GM19452 (cell line): ENCODE measurements at regions not wholly inside any gene's neighbourhood (a gene's known extent, or its start where the extent isn't known, plus 50 kb on each side); places are given as distances from the start of the nearest gene placed in this dataset.

Experiments
- ATAC-seq: cut with Tn5 transposase; IDR thresholded peaks from one replicate; pipeline ENCODE4 v1.9.1; 2021; ENCODE audit not compliant: unreplicated experiment

DNA sequence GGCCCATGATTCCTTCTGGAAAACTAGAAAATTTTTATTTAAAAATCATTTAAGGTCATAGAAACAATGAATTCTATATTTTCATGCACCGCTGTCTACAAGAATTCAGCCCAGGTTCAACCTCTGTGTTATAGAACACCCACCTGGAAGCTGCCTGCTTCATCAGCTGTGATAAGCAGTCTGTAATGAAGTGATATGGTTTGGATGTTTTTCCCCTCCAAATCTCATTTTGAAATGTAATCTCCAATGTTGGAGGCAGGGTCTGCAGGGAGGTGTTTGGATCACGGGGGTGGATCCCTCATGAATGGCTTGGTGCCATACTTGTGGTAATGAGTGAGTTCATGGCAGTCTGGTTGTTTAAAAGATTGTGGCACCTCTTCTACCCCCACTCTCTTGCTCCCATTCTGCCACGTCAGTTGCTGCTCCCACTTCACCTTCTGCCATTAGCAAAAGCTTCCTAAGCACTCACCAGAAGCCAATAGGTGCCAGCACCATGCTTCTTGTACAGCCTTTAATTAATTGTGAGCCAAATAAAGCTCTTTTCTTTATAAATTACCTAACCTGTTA, 55.6 kb downstream of the MRPL32 start:
- no peak for ATAC-seq

DNA sequence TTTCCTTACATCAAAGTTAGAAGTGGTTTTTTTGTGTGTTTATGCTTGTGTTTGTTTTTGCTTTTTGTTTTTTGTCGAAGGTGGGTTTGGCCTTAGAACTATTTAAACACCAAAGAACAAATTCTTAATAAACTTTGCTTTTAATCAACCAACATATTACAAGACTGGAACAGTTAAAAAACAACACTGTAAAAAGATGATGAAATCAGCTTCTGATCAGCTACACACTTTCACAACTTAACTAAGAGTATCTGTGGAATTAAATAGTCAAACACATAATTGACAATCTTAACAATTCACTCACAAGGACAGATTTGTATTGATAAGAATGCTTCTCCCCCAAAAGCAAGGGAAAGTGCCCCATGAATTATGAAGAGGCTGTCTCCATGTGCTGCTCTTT, 58.8 kb downstream of the MRPL32 start:
- ATAC-seq, result no peak

DNA sequence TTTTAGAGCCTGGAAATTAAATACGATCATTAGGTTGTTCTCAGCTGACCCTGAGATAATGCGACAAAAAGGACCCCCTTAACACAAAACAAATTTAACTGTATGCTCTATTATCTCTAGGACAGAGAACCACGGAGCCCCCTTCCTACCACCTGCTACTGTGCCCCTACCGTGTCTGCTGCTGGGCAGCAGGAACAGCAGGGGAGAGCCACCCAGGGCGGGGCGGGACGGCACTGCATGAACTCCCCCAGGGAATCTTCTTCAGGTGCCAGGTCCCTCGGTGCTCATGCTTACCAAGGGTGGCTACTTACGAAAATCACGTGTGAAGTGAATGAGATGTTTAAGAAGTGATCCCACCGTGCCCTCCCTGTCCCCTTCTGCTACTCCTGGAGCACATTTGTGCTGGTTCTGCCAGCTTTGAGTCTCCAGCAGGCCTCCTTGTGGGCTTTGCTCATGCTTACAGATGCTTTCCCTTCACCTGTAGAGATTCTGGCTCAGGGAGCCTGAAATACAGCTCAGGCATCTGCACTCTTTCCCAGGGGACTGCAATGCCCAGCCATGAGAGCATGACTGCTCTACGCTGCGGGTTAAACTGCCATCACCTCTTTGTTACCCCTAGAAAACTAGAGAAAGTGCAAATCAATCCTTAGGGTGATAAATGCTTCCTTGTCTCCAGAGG, 59.9 kb downstream of the MRPL32 start:
- ATAC-seq, result no peak

DNA sequence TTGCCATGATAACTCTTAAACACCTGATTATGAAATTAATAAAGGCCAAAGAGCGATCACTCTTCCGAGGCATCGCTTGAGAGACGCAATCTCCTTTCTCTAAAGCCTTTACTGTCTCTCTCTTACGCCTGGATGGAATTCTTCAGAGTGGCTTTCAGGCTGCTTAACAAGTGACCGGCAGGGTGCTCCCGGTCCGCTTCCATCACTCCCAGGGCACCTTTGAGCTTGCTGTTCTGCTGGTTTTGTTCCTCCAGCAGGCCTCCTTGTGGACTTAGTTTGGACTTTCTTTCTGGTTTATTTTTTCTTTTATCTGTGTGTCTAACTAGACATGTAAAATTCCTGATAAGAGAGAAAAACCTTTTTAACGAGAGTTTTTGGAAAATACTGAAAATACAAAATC, 60.9 kb downstream of the MRPL32 start:
- no peak for ATAC-seq

DNA sequence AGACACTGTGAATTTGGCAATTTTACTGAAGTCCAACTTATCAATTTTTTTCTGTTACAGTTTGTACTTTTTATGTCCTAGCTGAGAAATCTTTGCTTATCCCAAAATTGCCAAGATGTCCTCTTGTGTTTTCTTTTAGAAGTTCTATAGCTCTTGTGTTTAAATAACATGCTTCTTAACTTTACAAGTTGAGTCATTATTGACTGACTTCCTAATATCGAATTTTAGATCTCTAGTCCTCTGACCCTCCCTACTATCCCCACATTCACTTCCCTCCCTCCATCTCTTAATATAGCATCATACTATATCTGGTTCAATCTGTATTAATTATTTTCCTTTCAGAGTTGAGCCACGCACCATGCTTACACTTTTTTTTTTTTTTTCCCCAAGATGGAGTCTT, 61.9 kb downstream of the MRPL32 start:
- ATAC-seq, result no peak

DNA sequence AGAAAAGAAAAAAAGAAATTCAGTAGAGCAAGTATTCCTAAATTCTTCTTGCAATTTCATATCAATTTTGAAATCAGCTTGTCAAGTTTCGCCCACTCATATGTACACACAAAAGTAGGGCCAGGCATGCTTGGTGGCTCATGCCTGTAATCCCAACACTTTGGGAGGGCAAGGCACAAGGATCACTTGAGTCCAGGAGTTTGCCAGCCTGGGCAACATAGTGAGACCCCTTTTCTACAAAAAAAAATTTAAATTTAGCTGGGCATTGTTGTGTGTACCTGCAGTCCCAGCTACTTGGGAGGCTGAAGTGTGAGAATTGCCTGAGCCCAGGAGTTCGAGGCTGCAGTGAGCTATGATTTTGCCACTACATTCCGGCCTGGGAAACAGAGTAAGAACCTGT, 65.4 kb downstream of the MRPL32 start:
- ATAC-seq, result no peak

DNA sequence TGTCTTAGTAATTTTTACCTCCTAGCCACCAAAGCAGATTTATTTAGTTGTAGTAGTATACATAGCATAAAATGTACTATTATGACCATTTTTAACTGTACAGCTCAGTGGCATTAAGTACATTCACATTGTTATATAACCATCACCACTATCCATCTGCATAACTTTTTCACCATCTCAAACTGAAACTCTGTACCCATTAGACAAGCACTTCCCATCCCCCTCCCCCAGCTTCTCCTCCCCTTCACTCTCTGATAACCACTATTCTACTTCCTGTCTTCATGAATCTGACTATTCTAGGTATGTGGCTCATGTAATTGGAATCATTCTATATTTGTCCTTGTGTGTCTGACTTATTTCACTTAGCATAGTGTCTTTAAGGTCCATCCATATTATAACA, 71.9 kb downstream of the MRPL32 start:
- no peak for ATAC-seq

DNA sequence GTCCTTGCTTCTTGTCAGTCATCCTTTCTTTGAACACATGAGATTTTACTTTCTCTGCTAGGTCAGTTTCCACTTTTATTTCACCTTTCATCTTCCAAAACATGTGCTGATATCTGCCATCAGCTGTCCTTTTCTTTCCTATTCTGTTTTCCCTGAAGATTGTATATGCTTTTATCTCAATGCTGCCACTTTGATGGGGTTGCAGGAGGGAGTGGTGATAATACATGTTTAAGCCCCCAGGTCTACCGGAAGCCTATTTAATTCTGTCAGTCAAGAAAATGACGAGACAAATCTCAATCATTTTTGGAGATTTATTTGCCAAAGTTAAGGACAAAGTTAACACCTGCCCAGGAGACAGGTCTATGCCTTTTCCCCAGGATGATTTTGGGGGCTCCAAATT, 73.8 kb downstream of the MRPL32 start:
- ATAC-seq, result no peak

DNA sequence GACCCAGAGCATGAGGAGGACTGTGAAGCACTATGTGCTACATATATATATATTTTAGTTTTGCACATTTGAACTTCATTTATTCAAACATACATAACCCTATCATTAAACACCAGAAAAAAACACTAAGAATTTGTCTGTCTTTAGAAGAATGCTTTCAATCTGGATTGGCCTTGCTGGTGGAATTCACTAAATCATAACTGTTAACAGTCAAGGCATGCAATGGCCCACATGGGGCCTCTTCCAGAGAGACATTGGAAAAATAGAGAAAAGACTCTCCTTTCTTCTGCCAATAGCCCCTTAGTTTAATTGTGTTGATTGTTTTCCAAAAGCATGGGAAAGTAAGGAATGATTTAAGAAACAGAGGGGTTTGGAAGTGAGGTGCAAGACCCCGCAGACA, 77.9 kb downstream of the MRPL32 start:
- ATAC-seq, result no peak

DNA sequence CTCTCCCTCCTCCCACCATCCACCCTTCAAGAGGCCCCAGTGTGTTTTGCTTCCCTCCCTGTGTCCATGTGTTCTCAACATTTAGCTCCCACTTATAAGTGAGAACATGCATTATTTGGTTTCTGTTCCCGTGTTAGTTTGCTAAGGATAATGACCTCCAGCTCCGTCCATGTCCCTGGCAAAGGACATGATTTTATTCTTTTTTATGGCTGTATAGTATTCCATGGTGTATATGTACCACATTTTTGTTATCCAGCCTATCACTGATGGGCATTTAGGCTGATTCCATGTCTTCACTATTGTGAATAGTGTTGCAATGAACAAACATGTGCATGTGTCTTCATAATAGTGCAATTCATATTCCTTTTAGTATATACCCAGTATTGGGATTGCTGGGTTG, 79.7 kb downstream of the MRPL32 start:
- no peak for ATAC-seq

DNA sequence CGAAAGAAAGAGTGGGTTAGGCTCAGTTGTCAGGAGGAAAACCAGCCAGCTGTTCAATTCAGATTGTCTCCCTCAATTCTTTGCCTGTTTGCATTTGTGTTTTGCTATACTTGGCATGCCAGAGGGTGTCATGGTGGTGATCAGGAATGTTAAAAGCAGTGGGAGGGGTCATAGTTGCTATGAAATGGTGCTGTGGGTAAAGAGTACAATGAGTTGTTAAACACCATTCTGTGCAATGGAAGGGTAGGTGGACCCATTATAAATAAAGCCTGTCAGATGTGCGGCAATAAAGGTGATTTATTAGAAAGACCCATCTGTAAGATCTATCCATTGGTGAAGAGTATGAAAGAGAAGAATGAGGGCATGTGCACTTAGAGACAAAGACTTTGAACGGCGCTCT, 82.2 kb downstream of the MRPL32 start:
- no peak for ATAC-seq

DNA sequence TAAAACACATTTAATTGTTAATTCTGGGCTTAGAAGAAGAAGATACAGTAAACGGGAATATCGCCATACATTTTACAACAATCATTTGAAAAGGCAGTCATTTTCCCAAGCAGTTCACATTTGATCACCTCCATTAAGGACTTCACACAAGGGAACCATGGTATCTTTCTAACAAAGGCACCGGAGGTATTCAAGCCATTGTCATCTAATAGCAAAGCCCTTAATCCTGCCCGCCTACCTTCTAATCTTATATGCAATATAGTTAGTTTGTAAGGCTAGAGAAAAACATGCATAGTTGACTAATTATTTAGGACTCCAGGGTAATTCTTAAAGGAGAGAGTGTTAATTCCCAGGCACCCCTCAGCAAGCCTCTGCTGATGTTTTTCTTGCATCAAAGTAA, 83.1 kb downstream of the MRPL32 start:
- no peak for ATAC-seq

DNA sequence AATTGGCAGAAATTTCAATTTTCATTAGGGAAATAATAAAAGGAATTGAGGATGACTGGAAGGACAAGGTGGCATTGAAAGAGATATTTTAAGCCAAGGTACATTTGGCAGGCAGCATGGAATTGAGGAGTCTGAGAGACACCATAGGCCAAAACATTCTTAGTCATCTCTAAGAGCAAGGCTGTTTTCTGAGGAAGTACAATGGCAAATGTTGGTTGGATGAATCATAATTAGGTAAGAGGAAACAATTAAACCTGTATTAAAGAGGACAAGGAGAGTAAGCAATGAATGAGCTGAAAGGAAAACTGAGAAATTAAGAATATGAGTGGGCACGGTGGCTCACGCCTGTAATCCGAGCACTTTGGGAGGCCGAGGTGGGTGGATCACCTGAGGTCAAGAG, 86.3 kb downstream of the MRPL32 start:
- no peak for ATAC-seq

DNA sequence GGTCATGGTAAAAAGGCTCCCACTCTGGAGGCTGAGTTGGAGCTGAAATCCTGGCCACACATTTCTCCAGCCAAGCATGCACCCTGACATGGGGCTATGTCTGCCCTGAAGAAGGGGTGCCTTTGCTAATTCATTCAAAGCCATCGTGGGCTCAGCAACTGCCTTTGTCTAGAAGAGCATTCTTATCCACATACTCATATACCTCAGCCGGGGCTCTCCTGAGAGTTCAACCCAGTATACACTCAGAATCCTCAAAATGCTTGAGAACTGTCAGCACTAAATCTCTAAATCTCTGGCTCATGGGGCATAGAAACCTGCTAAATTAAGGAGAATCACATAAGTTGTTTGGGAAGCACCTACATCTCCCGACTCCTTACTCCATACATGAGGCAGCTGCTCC, 89.3 kb downstream of the MRPL32 start:
- ATAC-seq, result no peak

DNA sequence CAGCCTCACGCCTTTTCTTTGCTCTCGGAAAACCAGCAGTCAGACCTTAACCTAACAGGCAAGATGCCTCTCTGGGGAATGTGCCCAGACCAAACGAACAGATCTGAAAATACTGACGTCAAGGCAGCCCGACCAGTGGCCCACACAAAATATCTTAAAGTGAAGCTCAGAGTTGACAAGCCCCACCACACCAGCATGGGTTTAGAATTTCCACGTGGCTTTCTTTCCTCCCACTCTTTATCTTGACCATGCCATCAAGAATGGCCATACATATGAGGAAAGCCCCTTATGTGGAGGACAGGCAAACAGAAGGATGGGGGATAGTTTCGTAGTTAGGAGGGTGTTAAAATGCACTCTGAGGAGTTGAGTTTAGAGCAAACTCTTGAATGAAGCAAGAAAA, 89.8 kb downstream of the MRPL32 start:
- no peak for ATAC-seq

DNA sequence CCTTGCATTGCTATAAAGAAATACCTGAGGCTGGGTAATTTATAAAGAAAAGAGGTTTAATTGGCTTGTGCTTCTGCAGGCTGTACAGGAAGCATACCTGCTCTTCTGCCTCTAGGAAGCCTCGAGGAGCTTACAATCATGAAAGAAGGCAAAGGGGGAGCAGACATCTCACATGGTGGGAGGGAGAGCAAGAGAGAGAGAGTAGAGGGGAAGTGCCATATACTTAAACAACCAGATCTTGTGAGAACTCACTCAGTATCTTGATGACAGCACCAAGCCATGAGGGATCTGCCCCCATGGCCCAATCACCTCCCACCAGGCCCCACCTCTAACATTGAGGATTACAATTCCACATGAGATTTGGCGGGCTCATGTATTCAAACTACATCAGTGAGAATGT, 79.1 kb upstream of the HECW1 start:
- no peak for ATAC-seq

DNA sequence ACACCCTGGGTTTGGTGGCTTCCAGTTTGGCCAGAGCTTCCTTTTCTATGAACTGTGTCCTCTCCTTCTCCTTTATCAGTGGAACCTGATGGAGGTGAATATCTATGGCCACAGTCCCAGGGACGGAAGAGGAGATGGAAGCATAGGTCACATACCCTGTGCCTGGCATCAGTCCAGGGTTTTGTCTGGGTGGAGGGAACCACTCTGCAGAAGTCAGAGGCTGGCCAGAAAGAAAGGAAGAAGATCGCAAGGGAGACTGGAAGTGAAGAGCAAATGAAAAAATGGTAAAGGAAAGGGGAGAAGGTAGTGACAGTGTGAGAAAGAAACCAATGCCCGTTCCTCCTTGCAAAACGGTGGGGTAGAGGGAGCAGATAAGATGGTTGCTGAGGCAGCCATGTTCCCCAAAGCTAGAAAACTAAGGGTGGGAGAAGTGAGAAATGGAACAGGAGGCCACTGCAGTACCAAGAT, 77.9 kb upstream of the HECW1 start:
- ATAC-seq, result no peak

DNA sequence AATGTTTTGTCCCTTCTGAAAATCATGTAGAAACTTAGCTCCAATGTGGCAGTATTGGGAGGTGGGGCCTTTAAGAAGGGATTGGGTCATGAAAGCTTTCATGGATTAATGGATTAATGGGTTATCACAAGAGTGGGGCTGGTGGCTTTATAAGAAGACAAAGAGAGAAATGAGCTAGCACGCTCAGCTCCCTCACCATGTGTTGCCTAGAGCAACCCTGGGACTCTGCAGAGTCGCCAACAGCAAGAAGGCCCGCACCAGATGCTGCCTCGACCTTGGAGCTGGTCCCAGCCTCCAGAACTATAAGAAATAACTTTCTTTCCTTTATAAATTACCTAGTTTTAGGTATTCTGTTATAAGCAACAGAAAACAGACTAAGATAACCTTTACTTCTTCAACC, 74.9 kb upstream of the HECW1 start:
- no peak for ATAC-seq

DNA sequence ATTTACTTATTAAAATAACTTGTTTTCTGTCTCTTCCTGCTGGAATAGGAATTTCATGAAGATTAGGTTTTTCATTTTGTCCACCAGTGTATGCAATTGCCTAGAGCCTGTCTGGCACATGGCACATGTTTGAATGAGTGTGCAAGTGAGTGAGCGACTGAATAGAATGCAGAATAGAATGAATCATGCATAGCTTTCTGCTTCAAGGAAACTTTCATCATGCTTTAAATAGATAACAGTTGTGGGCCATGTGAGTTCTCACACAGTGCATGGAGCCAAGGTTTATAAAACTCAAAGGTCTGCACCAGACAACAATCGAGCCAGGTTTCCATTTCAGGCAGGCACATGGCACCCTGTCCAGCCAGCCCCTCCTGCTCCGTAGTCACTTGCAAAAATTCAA, 74.2 kb upstream of the HECW1 start:
- ATAC-seq, result no peak

DNA sequence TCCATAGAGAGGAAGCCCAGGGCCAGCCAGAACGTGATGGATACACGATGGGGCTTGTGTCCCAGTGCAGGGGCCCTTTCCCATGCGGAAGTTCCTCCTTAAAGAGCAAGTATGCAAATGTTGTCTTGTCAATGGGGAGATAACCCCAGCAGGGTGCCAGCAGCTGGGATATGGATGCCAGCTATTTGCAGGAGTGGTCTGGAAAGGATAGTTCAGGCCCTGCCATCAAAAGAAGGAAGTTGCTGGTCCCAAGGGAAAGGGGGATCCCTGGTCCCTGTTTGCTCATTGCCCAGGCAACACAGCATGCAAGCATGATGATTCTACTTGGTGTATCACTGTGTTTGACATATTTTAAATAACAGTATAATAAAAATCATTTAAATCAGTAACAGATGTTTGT, 73.1 kb upstream of the HECW1 start:
- no peak for ATAC-seq

DNA sequence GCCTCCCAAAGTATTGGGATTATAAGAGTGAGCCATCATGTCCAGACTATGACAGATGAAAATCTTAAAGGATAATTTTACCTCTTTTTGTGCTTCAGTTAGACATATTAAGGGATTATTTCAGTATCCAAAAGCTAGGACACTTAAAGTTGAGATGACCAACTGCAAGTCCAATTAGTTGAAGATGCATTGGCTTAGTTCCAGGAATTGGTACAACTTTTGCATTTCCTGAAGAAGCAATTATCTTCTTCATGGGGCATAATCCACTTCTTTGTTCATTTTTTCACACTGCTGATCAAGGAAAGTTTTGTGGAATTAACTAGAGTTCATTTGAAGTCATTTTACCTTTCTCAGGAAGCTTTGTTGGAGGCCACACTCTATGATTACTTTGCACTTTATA, 72.0 kb upstream of the HECW1 start:
- no peak for ATAC-seq

DNA sequence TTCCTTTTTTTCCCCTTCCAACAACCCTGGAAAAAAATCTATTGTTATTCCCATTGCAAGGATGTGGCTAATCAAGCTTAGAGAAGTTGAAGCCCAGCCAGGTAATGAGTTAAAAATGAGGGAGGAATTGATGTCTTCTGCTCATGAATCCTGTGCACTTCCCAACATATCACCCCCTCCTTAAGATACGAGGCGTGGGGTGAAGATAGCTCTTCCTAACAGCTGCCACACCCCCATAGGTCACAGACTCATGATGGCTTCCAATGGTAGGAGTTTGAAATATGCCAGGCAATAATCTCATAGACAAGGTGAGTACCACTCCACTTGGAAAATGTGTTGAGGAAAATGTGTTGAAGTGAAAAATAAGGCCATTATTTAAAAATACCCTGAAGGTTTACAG, 71.3 kb upstream of the HECW1 start:
- no peak for ATAC-seq

DNA sequence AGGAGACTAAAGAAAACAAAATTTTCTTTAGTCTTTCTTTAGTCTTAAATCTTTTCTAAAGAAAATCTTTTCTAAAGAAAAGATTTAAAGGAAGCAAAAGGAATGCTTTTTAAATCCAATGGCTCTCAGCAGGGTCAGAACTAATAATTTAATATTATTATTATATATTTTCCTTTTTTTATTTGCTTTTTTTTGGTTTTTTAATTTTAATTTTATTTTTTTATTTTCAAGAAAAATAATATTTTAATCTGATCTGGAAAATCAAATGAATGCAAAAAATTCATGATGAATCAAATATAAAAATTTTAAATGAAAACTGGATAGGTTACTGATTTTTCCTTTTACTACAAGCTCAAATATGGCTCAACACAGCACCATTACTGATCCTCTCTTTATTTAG, 70.7 kb upstream of the HECW1 start:
- ATAC-seq, result no peak
